Sigmoid colon (tissue), 6 donors: ENCODE measurements at regions not wholly inside any gene's neighbourhood (a gene's known extent, or its start where the extent isn't known, plus 50 kb on each side); places are given as distances from the start of the nearest gene placed in this dataset.

Experiments used
- DNase-seq: peaks from one replicate; pipeline ENCODE4 v3.0.0-alpha.2; 2019
- H3K27ac ChIP-seq, 4 donors: fragments of 200-600 bp; sonication (generic); one replicate each; pipeline ENCODE4 v1.5.1; 2016 to 2019; ENCODE audit warnings: mild to moderate bottlenecking in 1 of 4
- H3K27me3 ChIP-seq, 3 donors: fragments of 200-600 bp; sonication (generic); one replicate each; pipeline ENCODE4 v1.5.1; 2019; ENCODE audit warnings: mild to moderate bottlenecking in 1 of 3
- H3K36me3 ChIP-seq, 4 donors: fragments of 200-600 bp; sonication (generic); one replicate each; pipeline ENCODE4 v1.5.1; 2016 to 2019
- H3K4me1 ChIP-seq, 4 donors: fragments of 200-600 bp; sonication (generic); one replicate each; pipeline ENCODE4 v1.5.1; 2017 to 2019
- H3K4me3 ChIP-seq, 4 donors: fragments of 200-600 bp; sonication (generic); one replicate each; pipeline ENCODE4 v1.5.1; 2017 to 2019; ENCODE audit warnings: mild to moderate bottlenecking in 2 of 4, moderate library complexity in 1 of 4
- H3K9me3 ChIP-seq, 4 donors: fragments of 200-600 bp in 3 of 4; sonication (generic) in 3 of 4; one replicate each; pipeline versions ENCODE4 v1.5.1 to v1.6.1; 2013 to 2019
- EP300 ChIP-seq, 4 donors: sonication (generic); formaldehyde crosslinking; IDR thresholded peaks; one replicate each; pipeline ENCODE4 v1.6.1; 2017; ENCODE audit warnings: antibody characterized with exemption in 4 of 4
- POLR2A ChIP-seq, 2 donors: fragments of 450-650 bp; IDR thresholded peaks; one replicate each; pipeline ENCODE4 v1.6.1; 2016; ENCODE audit warnings: antibody characterized with exemption in 2 of 2, mild to moderate bottlenecking in 2 of 2, moderate library complexity in 2 of 2
- POLR2AphosphoS5 ChIP-seq, 4 donors: sonication (generic); formaldehyde crosslinking; IDR thresholded peaks; one replicate each; pipeline ENCODE4 v1.6.1; 2017; ENCODE audit warnings: antibody characterized with exemption in 4 of 4
- WGBS, 2 donors: extraction: QIAGEN DNeasy Blood & Tissue Kit; methylation state at CpG; one replicate each; pipeline ENCODE4 v1.1.7; 2013; 5-methylcytosine and 5-hydroxymethylcytosine counted together
- intact Hi-C: fragments of 100-400 bp; cut with DNase I; formaldehyde crosslinking; loops from one replicate; pipeline ENCODE4 v1.15.1; 2023
- TF ChIP-seq, protein P1 (sequence below), 4 experiments: fragments of 450-650 bp in 3 of 4; fragments of 200-600 bp in 1 of 4; IDR thresholded peaks; one replicate each; pipeline ENCODE4 v1.5.1; 2016 to 2019; ENCODE audit warnings: antibody characterized with exemption in 4 of 4, mild to moderate bottlenecking in 3 of 4, moderate library complexity in 2 of 4
- donor health status: healthy with polysubstance abuse.
- donor health status: healthy.

GRCh38 chr2:22035361-22035830, 911.6 kb downstream of the TDRD15 start:
- intact Hi-C loops, result no loop called here
- no peak overlapping the region for H3K27ac ChIP-seq
- WGBS, 2 donors, result 59 to 60% methylated on average over 1 of the region's 1 CpG
- no peaks in the 10 kb centered on the region for H3K9me3 ChIP-seq
- no peaks in the 10 kb centered on the region for H3K36me3 ChIP-seq
- H3K4me1 ChIP-seq, result peaks cover 0 to 15% (median 9%) of the 10 kb centered on the region in 4 donors
- H3K4me3 ChIP-seq, result no peak overlapping the region
- no peak for DNase-seq
- TF ChIP-seq POLR2AphosphoS5 (IDR thresholded peaks at IDR 0.05) (no peak), EP300 (IDR thresholded peaks at IDR 0.05) (no peak), POLR2A (IDR thresholded peaks at IDR 0.05) (no peak)
- TF ChIP-seq, protein P1, sequence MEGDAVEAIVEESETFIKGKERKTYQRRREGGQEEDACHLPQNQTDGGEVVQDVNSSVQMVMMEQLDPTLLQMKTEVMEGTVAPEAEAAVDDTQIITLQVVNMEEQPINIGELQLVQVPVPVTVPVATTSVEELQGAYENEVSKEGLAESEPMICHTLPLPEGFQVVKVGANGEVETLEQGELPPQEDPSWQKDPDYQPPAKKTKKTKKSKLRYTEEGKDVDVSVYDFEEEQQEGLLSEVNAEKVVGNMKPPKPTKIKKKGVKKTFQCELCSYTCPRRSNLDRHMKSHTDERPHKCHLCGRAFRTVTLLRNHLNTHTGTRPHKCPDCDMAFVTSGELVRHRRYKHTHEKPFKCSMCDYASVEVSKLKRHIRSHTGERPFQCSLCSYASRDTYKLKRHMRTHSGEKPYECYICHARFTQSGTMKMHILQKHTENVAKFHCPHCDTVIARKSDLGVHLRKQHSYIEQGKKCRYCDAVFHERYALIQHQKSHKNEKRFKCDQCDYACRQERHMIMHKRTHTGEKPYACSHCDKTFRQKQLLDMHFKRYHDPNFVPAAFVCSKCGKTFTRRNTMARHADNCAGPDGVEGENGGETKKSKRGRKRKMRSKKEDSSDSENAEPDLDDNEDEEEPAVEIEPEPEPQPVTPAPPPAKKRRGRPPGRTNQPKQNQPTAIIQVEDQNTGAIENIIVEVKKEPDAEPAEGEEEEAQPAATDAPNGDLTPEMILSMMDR (IDR thresholded peaks at IDR 0.05), result no peak
- no peaks in the 10 kb centered on the region for H3K27me3 ChIP-seq

DNA sequence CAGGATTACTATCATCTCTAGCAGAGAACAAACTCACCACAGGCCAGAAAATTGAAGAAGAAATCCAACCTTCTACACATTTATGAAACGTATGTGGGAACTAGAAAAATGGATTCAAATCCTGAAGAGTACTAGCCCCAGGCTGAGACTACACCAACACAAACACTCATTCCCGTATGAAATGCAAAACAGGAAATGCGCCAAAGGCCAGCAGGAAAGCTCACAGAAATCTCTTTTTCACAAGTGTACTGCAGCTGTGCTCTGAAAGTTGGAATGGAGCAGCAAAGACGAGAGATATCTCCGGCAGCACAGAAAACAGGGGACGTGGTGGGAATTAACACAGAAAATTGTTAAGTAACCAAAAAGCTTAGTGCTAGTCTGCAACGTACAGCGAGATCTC, 913.5 kb downstream of the TDRD15 start:
- Histone ChIP-seq H3K9me3 (no peaks in the 10 kb centered on the region), H3K4me1 (peaks cover 0 to 15% (median 9%) of the 10 kb centered on the region in 4 donors), H3K27ac (no peak overlapping the region), H3K27me3 (no peaks in the 10 kb centered on the region), H3K4me3 (no peak overlapping the region), H3K36me3 (no peaks in the 10 kb centered on the region)
- intact Hi-C loops, result no loop called here
- WGBS, 2 donors, result 59 to 73% methylated on average over 8 of the region's 8 CpGs
- no peak for DNase-seq
- no peak for TF ChIP-seq POLR2A (IDR thresholded peaks at IDR 0.05)
- TF ChIP-seq POLR2AphosphoS5 (IDR thresholded peaks at IDR 0.05), result no peak

DNA sequence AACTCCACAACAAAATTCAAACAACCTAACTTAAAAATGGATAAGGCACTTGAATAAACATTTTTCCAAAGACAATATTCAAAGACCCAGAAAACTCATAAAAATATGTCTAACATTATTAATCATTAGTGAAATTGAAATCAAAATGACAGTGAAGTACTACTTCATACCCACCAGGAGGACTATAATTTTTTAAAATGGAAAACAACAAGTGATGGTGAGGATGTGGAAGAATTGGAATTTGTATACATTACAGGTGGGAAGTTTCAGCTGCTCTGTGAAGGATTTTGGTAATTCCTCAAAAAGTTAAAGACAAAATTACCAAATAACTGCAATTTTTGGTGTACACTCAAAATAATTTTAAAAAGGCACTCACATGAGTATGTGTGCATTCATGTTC, 920.0 kb downstream of the TDRD15 start:
- no peaks in the 10 kb centered on the region for H3K27me3 ChIP-seq
- TF ChIP-seq EP300 (IDR thresholded peaks at IDR 0.05), result no peak
- TF ChIP-seq POLR2A (IDR thresholded peaks at IDR 0.05), result no peak
- TF ChIP-seq POLR2AphosphoS5 (IDR thresholded peaks at IDR 0.05), result no peak
- TF ChIP-seq, protein P1 (IDR thresholded peaks at IDR 0.05), result no peak
- intact Hi-C loops, result no loop called here
- DNase-seq, result no peak
- no peak overlapping the region for H3K27ac ChIP-seq
- no peaks in the 10 kb centered on the region for H3K9me3 ChIP-seq
- H3K36me3 ChIP-seq, result no peaks in the 10 kb centered on the region
- H3K4me1 ChIP-seq, result no peaks in the 10 kb centered on the region
- no peak overlapping the region for H3K4me3 ChIP-seq

GRCh38 chr2:22055784-22056620, 932.2 kb downstream of the TDRD15 start:
- DNase-seq, result no peak
- Histone ChIP-seq H3K36me3 (no peaks in the 10 kb centered on the region), H3K9me3 (no peaks in the 10 kb centered on the region), H3K27ac (no peak overlapping the region), H3K4me1 (no peaks in the 10 kb centered on the region), H3K27me3 (no peaks in the 10 kb centered on the region), H3K4me3 (no peak overlapping the region)
- 27 to 75% methylated on average over 4 of the region's 4 CpGs for WGBS, 2 donors
- no peak for TF ChIP-seq EP300 (IDR thresholded peaks at IDR 0.05)
- no peak for TF ChIP-seq POLR2AphosphoS5 (IDR thresholded peaks at IDR 0.05)
- TF ChIP-seq POLR2A (IDR thresholded peaks at IDR 0.05), result no peak
- TF ChIP-seq, protein P1 (IDR thresholded peaks at IDR 0.05), result no peak
- intact Hi-C loops, result no loop called here

- H3K27me3 ChIP-seq, result no peaks in the 10 kb centered on the region
- no peaks in the 10 kb centered on the region for H3K36me3 ChIP-seq
- no peak overlapping the region for H3K4me3 ChIP-seq
- no peak for DNase-seq
- H3K27ac ChIP-seq, result no peak overlapping the region
- intact Hi-C loops, result no loop called here
- TF ChIP-seq, protein P1 (IDR thresholded peaks at IDR 0.05), result no peak
- TF ChIP-seq POLR2A (IDR thresholded peaks at IDR 0.05) (no peak), EP300 (IDR thresholded peaks at IDR 0.05) (no peak), POLR2AphosphoS5 (IDR thresholded peaks at IDR 0.05) (no peak)
- 87 to 90% methylated on average over 5 of the region's 5 CpGs for WGBS, 2 donors
- no peaks in the 10 kb centered on the region for H3K4me1 ChIP-seq
- no peaks in the 10 kb centered on the region for H3K9me3 ChIP-seq
Measured at GRCh38 chr2:22056621-22057132, 932.9 kb downstream of the TDRD15 start.
